H1 (cell line): ENCODE measurements at regions not wholly inside any gene's neighbourhood (a gene's known extent, or its start where the extent isn't known, plus 50 kb on each side); places are given as distances from the start of the nearest gene placed in this dataset.

Source experiments
- SAP30 ChIP-seq: fragments of 300-600 bp; sonication (generic); IDR thresholded peaks from 2 replicates; pipeline ENCODE4 v1.7.1; 2012; ENCODE audit warnings: low read length, moderate library complexity, mild to moderate bottlenecking, inconsistent platforms; ENCODE audit not compliant: insufficient read depth, insufficient replicate concordance

GRCh38 chr18:45496741-45497140 lies 118.5 kb upstream of the SLC14A2 start (continued):
- TF ChIP-seq SAP30 = no peak
- TF ChIP-seq, all 59 proteins: peak for 0
